Body of pancreas (tissue), 4 donors: ENCODE measurements at regions not wholly inside any gene's neighbourhood (a gene's known extent, or its start where the extent isn't known, plus 50 kb on each side); places are given as distances from the start of the nearest gene placed in this dataset.

Experiments
- ATAC-seq: fragments of 150-250 bp; one replicate; pipeline ENCODE4 v1.9.1; 2016
- DNase-seq, 4 donors: peaks; one replicate each; pipeline ENCODE4 v3.0.0-alpha.2; 2019
- H3K27ac ChIP-seq, 4 donors: fragments of 200-600 bp; sonication (generic); 1 replicate in 3 of 4; 2 replicates in 1 of 4; pipeline versions ENCODE4 v1.5.1 to v1.6.1; 2016 to 2019; ENCODE audit warnings: mild to moderate bottlenecking in 1 of 4, mixed read lengths in 1 of 4, moderate library complexity in 1 of 4
- H3K27me3 ChIP-seq, 2 donors: fragments of 200-600 bp; sonication (generic); one replicate each; pipeline ENCODE4 v1.6.0; 2016; ENCODE audit warnings: mild to moderate bottlenecking in 1 of 2
- H3K36me3 ChIP-seq, 2 donors: fragments of 200-600 bp; sonication (generic); replicated peaks in 1 of 2; 2 replicates each; pipeline ENCODE4 v1.5.1; 2016; ENCODE audit warnings: low read depth in 2 of 2; ENCODE audit not compliant: insufficient read depth in 1 of 2
- H3K4me1 ChIP-seq: fragments of 200-600 bp; sonication (generic); one replicate; pipeline ENCODE4 v1.6.0; 2016
- H3K4me3 ChIP-seq, 2 donors: fragments of 200-600 bp; sonication (generic); 1 replicate in 1 of 2; 2 replicates in 1 of 2; pipeline ENCODE4 v1.5.1; 2016 to 2019
- H3K9me3 ChIP-seq, 3 donors: fragments of 200-600 bp; sonication (generic); 1 replicate in 2 of 3; 2 replicates in 1 of 3; pipeline ENCODE4 v1.5.1; 2016
- CTCF ChIP-seq, 7 experiments: fragments of 450-650 bp in 4 of 7; fragments of 200-600 bp in 3 of 7; sonication (generic) in 3 of 7; IDR thresholded peaks; one replicate each; pipeline ENCODE4 v1.5.1; 2016 to 2019; ENCODE audit warnings: antibody characterized with exemption in 7 of 7
- POLR2A ChIP-seq, 3 donors: fragments of 450-650 bp; IDR thresholded peaks; one replicate each; pipeline ENCODE4 v1.6.1; 2016; ENCODE audit warnings: antibody characterized with exemption in 3 of 3, mild to moderate bottlenecking in 2 of 3
- WGBS, 2 donors: methylation state at CpG; one replicate each; pipeline ENCODE4 v1.1.5; 2017; 5-methylcytosine and 5-hydroxymethylcytosine counted together
- intact Hi-C: fragments of 100-400 bp; cut with DNase I; formaldehyde crosslinking; loops from one replicate; pipeline ENCODE4 v1.15.1; 2023

- Histone ChIP-seq H3K4me3 (no peak overlapping the region), H3K4me1 (no peaks in the 10 kb centered on the region), H3K9me3 (no peaks in the 10 kb centered on the region), H3K36me3 (no peaks in the 10 kb centered on the region), H3K27ac (no peak overlapping the region), H3K27me3 (no peaks in the 10 kb centered on the region)
- 58 to 67% methylated on average over 5 of the region's 5 CpGs for WGBS, 2 donors
- DNase-seq (no peak), ATAC-seq (no peak)
- TF ChIP-seq CTCF (IDR thresholded peaks at IDR 0.05) (no peak), POLR2A (IDR thresholded peaks at IDR 0.05) (no peak)
- intact Hi-C loops, result no loop called here
Observed at GRCh38 chr12:82176761-82177490, 181.3 kb downstream of the CCDC59 start.

GRCh38 chr12:82176026-82176425 is 182.2 kb downstream of the CCDC59 start:
- Histone ChIP-seq H3K9me3 (no peaks in the 10 kb centered on the region), H3K36me3 (no peaks in the 10 kb centered on the region), H3K27me3 (no peaks in the 10 kb centered on the region), H3K4me1 (no peaks in the 10 kb centered on the region), H3K4me3 (no peak overlapping the region), H3K27ac (no peak overlapping the region)
- ATAC-seq (no peak), DNase-seq (no peak)
- 41 to 44% methylated on average over 4 of the region's 4 CpGs for WGBS, 2 donors
- no peak for TF ChIP-seq POLR2A (IDR thresholded peaks at IDR 0.05)
- intact Hi-C loops, result no loop called here

GRCh38 chr12:82174936-82175335 is 183.3 kb downstream of the CCDC59 start:
- TF ChIP-seq CTCF (IDR thresholded peaks at IDR 0.05) (no peak), POLR2A (IDR thresholded peaks at IDR 0.05) (no peak)
- H3K27ac ChIP-seq, result no peak overlapping the region
- H3K4me1 ChIP-seq, result no peaks in the 10 kb centered on the region
- DNase-seq, result peak; percentile 21 to 39 (median 33)
- peak; percentile 64 for ATAC-seq
- no peak overlapping the region for H3K4me3 ChIP-seq
- intact Hi-C loops, result no loop called here
- H3K36me3 ChIP-seq, result no peaks in the 10 kb centered on the region
- no peaks in the 10 kb centered on the region for H3K27me3 ChIP-seq
- 46% methylated on average over 2 of the region's 2 CpGs for WGBS, 2 donors
- no peaks in the 10 kb centered on the region for H3K9me3 ChIP-seq

GRCh38 chr12:82174383-82174782 is 183.8 kb downstream of the CCDC59 start:
- DNase-seq (no peak), ATAC-seq (no peak)
- no peaks in the 10 kb centered on the region for H3K27me3 ChIP-seq
- intact Hi-C loops, result no loop called here
- H3K27ac ChIP-seq, result no peak overlapping the region
- H3K4me1 ChIP-seq, result no peaks in the 10 kb centered on the region
- no peaks in the 10 kb centered on the region for H3K9me3 ChIP-seq
- TF ChIP-seq POLR2A (IDR thresholded peaks at IDR 0.05) (no peak), CTCF (IDR thresholded peaks at IDR 0.05) (no peak)
- no peak overlapping the region for H3K4me3 ChIP-seq
- no peaks in the 10 kb centered on the region for H3K36me3 ChIP-seq
- WGBS, 2 donors, result 38 to 65% methylated on average over 1 of the region's 1 CpG

GRCh38 chr12:82149045-82149444 is 209.1 kb downstream of the CCDC59 start:
- Histone ChIP-seq H3K36me3 (no peaks in the 10 kb centered on the region), H3K4me1 (no peaks in the 10 kb centered on the region), H3K27ac (no peak overlapping the region), H3K4me3 (no peak overlapping the region), H3K27me3 (no peaks in the 10 kb centered on the region), H3K9me3 (no peaks in the 10 kb centered on the region)
- TF ChIP-seq CTCF (IDR thresholded peaks at IDR 0.05) (no peak), POLR2A (IDR thresholded peaks at IDR 0.05) (no peak)
- DNase-seq (no peak), ATAC-seq (no peak)
- WGBS, 2 donors, result 53 to 59% methylated on average over 3 of the region's 3 CpGs
- intact Hi-C loops, result no loop called here
